Neural cell (in vitro differentiated cells): ENCODE measurements at regions not wholly inside any gene's neighbourhood (a gene's known extent, or its start where the extent isn't known, plus 50 kb on each side); places are given as distances from the start of the nearest gene placed in this dataset.
"Not testable (repeated sequence)": the region's sequence is repeated elsewhere in the genome, so short reads cannot be mapped to it uniquely, and the experiment has no call there.

Source experiments
- H2AFZ ChIP-seq: fragments of 200-600, 300-800 bp; sonication (generic), shearing (Covaris generic); 2 replicates; pipeline ENCODE4 v1.6.0; 2014; ENCODE audit warnings: low read depth, mild to moderate bottlenecking, antibody characterized with exemption, low read length, moderate library complexity
- H3F3A ChIP-seq: fragments of 200-600 bp; shearing (Covaris generic); 2 replicates; pipeline ENCODE4 v1.6.1; 2016; ENCODE audit warnings: mild to moderate bottlenecking, moderate library complexity, mixed read lengths, antibody characterized with exemption, low read length; ENCODE audit not compliant: insufficient read depth, poor library complexity, severe bottlenecking
- H3K27ac ChIP-seq: fragments of 200-600, 300-800 bp; sonication (generic), shearing (Covaris generic); 2 replicates; pipeline ENCODE4 v1.5.1; 2014; ENCODE audit warnings: mild to moderate bottlenecking, low read length, moderate library complexity
- H3K27me3 ChIP-seq: fragments of 300-800, 200-600 bp; sonication (generic), shearing (Covaris generic); 2 replicates; pipeline ENCODE4 v1.6.0; 2014; ENCODE audit warnings: mild to moderate bottlenecking, low read depth, low read length, moderate library complexity; ENCODE audit not compliant: insufficient read depth
- H3K36me3 ChIP-seq: fragments of 300-800, 200-600 bp; sonication (generic), shearing (Covaris generic); 2 replicates; pipeline ENCODE4 v1.5.1; 2014; ENCODE audit warnings: mild to moderate bottlenecking, antibody characterized with exemption, low read length, moderate library complexity; ENCODE audit not compliant: insufficient read depth
- H3K4me2 ChIP-seq: fragments of 300-800, 200-600 bp; sonication (generic), shearing (Covaris generic); 2 replicates; pipeline ENCODE4 v1.6.0; 2014; ENCODE audit warnings: mild to moderate bottlenecking, low read length
- H3K4me3 ChIP-seq: fragments of 300-800, 200-600 bp; sonication (generic), shearing (Covaris generic); 2 replicates; pipeline ENCODE4 v1.5.1; 2014; ENCODE audit warnings: mild to moderate bottlenecking, low read length, moderate library complexity
- H3K79me2 ChIP-seq: fragments of 200-600 bp; shearing (Covaris generic); replicated peaks from 2 replicates; pipeline ENCODE4 v1.6.0; 2014; ENCODE audit warnings: mild to moderate bottlenecking, low read length, moderate library complexity; ENCODE audit not compliant: insufficient read depth
- H3K9ac ChIP-seq: fragments of 300-800, 200-600 bp; sonication (generic), shearing (Covaris generic); 2 replicates; pipeline ENCODE4 v1.6.1; 2016; ENCODE audit warnings: mild to moderate bottlenecking, low read length, mixed read lengths
- H3K9me2 ChIP-seq: fragments of 200-600 bp; shearing (Covaris generic); 2 replicates; pipeline ENCODE4 v1.6.1; 2016; ENCODE audit warnings: mild to moderate bottlenecking, low read length, mixed read lengths; ENCODE audit not compliant: insufficient read depth
- H3K9me3 ChIP-seq: fragments of 200-600, 300-800 bp; sonication (generic), shearing (Covaris generic); 2 replicates; pipeline ENCODE4 v1.6.1; 2016; ENCODE audit warnings: mild to moderate bottlenecking, mixed run types, low read length, moderate library complexity, mixed read lengths
- H4K20me1 ChIP-seq: fragments of 200-600 bp; shearing (Covaris generic); 2 replicates; pipeline ENCODE4 v1.6.1; 2016; ENCODE audit warnings: mild to moderate bottlenecking, mixed run types; ENCODE audit not compliant: insufficient read depth
- EP300 ChIP-seq: fragments of 450-650 bp; conservative IDR thresholded peaks from 2 replicates; pipeline ENCODE4 v1.6.1; 2014; ENCODE audit warnings: antibody characterized with exemption, mild to moderate bottlenecking, moderate library complexity; ENCODE audit not compliant: poor library complexity, severe bottlenecking
- EZH2 ChIP-seq: fragments of 200-600, 300-800 bp; shearing (Covaris generic), sonication (generic); IDR thresholded peaks from 2 replicates; pipeline ENCODE4 v1.6.1; 2014; ENCODE audit warnings: antibody characterized with exemption, low read length, borderline replicate concordance, mild to moderate bottlenecking; ENCODE audit not compliant: insufficient read depth, poor library complexity, severe bottlenecking
- MXI1 ChIP-seq: fragments of 450-650 bp; conservative IDR thresholded peaks from 2 replicates; pipeline ENCODE4 v1.6.1; 2014; ENCODE audit warnings: antibody characterized with exemption, mild to moderate bottlenecking; ENCODE audit not compliant: poor library complexity, severe bottlenecking
- POLR2AphosphoS5 ChIP-seq: IDR thresholded peaks from 2 replicates; pipeline ENCODE4 v1.6.1; 2012
- SMC3 ChIP-seq: fragments of 450-650 bp; conservative IDR thresholded peaks from 2 replicates; pipeline ENCODE4 v1.6.1; 2014; ENCODE audit warnings: antibody characterized with exemption, mild to moderate bottlenecking, moderate library complexity; ENCODE audit not compliant: poor library complexity
- TAF1 ChIP-seq: IDR thresholded peaks from 2 replicates; pipeline ENCODE4 v1.6.1; 2012; ENCODE audit warnings: low read depth
- TF ChIP-seq, protein P1 (sequence below): fragments of 450-650 bp; IDR thresholded peaks from 2 replicates; pipeline ENCODE4 v1.5.1; 2014; ENCODE audit warnings: antibody characterized with exemption, mild to moderate bottlenecking, moderate library complexity; ENCODE audit not compliant: poor library complexity, severe bottlenecking
- TF ChIP-seq, protein P2 (sequence below): IDR thresholded peaks from 2 replicates; pipeline ENCODE4 v1.6.1; 2012; ENCODE audit warnings: borderline replicate concordance

- Histone ChIP-seq H3K9me2 (no peaks in the 10 kb centered on the region), H3K4me2 (no peak overlapping the region), H3F3A (no peaks in the 10 kb centered on the region), H3K9ac (no peak overlapping the region), H3K79me2 (no peaks in the 10 kb centered on the region), H3K27me3 (no peaks in the 10 kb centered on the region), H4K20me1 (no peaks in the 10 kb centered on the region), H3K4me3 (no peak overlapping the region), H3K9me3 (no peaks in the 10 kb centered on the region), H2AFZ (no peak overlapping the region), H3K36me3 (no peaks in the 10 kb centered on the region), H3K27ac (no peak overlapping the region)
- TF ChIP-seq MXI1 (no peak), EZH2 (no peak), SMC3 (no peak)
Observed at GRCh38 chr5:158198636-158199035, 339.7 kb upstream of the CLINT1 start.

DNA sequence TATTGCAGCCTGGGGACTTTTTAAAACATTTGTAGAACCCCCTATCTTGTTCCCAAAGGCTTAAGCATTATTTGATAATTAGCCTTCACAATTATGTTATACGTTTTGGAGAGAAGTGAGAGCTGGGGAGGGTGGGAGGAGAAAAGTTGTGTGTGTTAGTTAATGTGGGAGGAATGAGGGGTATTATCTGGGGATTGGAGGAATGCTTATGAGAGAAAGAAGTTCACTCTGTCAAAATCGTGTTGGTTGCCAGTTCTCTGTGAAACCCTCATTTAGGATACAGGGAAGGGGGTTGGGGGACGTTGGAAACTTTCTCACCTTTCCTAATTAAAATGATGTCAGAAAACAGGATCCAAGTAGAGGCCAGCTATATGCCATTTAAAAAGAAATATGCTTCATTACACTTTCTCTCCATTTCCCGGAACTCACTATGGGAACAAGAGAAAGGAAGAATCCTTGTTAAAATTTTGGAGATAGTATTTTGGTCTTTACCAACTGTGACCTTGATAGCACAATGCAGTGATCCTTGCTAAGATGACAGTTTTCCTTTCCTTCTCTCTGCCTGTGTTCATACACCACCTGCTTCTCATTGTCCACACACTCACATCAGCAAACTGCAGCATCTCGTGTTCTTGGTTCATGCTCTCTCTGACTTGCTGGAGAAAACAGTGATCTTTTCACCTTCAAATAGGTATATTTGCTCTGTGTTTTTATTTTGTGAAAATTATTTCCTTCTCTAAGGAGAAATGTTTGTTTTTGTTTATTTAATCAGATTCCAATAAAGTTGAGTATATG, 336.7 kb upstream of the CLINT1 start:
- H3K4me3 ChIP-seq = no peak overlapping the region
- no peaks in the 10 kb centered on the region for H3K36me3 ChIP-seq
- H3K27me3 ChIP-seq = no peaks in the 10 kb centered on the region
- TF ChIP-seq TAF1 = no peak
- H2AFZ ChIP-seq = no peak overlapping the region
- no peaks in the 10 kb centered on the region for H3K79me2 ChIP-seq
- no peaks in the 10 kb centered on the region for H3K9me3 ChIP-seq
- no peak overlapping the region for H3K9ac ChIP-seq
- no peaks in the 10 kb centered on the region for H4K20me1 ChIP-seq
- no peaks in the 10 kb centered on the region for H3F3A ChIP-seq
- H3K9me2 ChIP-seq = no peaks in the 10 kb centered on the region
- no peak overlapping the region for H3K27ac ChIP-seq
- H3K4me2 ChIP-seq = no peak overlapping the region

- H3K9me3 ChIP-seq = no peaks in the 10 kb centered on the region
- H4K20me1 ChIP-seq = no peaks in the 10 kb centered on the region
- H3K4me2 ChIP-seq = no peak overlapping the region
- H3K4me3 ChIP-seq = no peak overlapping the region
- TF ChIP-seq POLR2AphosphoS5 = peak; percentile 33
- no peak for TF ChIP-seq TAF1
- TF ChIP-seq, protein P1, sequence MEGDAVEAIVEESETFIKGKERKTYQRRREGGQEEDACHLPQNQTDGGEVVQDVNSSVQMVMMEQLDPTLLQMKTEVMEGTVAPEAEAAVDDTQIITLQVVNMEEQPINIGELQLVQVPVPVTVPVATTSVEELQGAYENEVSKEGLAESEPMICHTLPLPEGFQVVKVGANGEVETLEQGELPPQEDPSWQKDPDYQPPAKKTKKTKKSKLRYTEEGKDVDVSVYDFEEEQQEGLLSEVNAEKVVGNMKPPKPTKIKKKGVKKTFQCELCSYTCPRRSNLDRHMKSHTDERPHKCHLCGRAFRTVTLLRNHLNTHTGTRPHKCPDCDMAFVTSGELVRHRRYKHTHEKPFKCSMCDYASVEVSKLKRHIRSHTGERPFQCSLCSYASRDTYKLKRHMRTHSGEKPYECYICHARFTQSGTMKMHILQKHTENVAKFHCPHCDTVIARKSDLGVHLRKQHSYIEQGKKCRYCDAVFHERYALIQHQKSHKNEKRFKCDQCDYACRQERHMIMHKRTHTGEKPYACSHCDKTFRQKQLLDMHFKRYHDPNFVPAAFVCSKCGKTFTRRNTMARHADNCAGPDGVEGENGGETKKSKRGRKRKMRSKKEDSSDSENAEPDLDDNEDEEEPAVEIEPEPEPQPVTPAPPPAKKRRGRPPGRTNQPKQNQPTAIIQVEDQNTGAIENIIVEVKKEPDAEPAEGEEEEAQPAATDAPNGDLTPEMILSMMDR = no peak
- TF ChIP-seq, protein P2, sequence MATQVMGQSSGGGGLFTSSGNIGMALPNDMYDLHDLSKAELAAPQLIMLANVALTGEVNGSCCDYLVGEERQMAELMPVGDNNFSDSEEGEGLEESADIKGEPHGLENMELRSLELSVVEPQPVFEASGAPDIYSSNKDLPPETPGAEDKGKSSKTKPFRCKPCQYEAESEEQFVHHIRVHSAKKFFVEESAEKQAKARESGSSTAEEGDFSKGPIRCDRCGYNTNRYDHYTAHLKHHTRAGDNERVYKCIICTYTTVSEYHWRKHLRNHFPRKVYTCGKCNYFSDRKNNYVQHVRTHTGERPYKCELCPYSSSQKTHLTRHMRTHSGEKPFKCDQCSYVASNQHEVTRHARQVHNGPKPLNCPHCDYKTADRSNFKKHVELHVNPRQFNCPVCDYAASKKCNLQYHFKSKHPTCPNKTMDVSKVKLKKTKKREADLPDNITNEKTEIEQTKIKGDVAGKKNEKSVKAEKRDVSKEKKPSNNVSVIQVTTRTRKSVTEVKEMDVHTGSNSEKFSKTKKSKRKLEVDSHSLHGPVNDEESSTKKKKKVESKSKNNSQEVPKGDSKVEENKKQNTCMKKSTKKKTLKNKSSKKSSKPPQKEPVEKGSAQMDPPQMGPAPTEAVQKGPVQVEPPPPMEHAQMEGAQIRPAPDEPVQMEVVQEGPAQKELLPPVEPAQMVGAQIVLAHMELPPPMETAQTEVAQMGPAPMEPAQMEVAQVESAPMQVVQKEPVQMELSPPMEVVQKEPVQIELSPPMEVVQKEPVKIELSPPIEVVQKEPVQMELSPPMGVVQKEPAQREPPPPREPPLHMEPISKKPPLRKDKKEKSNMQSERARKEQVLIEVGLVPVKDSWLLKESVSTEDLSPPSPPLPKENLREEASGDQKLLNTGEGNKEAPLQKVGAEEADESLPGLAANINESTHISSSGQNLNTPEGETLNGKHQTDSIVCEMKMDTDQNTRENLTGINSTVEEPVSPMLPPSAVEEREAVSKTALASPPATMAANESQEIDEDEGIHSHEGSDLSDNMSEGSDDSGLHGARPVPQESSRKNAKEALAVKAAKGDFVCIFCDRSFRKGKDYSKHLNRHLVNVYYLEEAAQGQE = no peak
- TF ChIP-seq EP300 = peak; percentile 28
- TF ChIP-seq SMC3 = no peak
- peak overlapping the region; percentile 0 for H3K9ac ChIP-seq
- no peaks in the 10 kb centered on the region for H3K27me3 ChIP-seq
- no peaks in the 10 kb centered on the region for H3F3A ChIP-seq
- no peaks in the 10 kb centered on the region for H3K79me2 ChIP-seq
- peak overlapping the region; percentile 49 for H3K27ac ChIP-seq
- H3K9me2 ChIP-seq = no peaks in the 10 kb centered on the region
- no peak overlapping the region for H2AFZ ChIP-seq
- no peaks in the 10 kb centered on the region for H3K36me3 ChIP-seq
Observed at GRCh38 chr5:158194561-158194976, 335.6 kb upstream of the CLINT1 start.

DNA sequence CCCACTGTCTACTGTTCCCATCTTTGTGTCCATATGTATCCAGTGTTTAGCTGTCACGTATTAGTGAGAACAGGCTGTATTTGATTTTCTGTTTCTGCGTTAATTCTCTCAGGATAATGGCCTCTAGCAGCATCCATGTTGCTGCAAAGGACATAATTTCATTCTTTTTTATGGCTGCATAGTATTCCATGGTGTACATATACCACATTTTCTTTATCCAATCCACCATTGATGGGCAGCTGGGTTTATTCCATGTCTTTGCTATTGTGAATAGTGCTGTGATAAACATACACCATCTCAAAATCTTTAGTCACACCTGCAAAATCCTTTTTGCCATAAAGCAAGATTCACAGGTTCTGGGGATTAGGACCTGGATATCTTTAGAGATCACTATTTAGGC, 334.4 kb upstream of the CLINT1 start:
- not testable (repeated sequence) for H3K9me3 ChIP-seq, H2AFZ ChIP-seq, H3K27ac ChIP-seq, H3K27me3 ChIP-seq, H4K20me1 ChIP-seq, H3K9me2 ChIP-seq, H3K79me2 ChIP-seq, H3K4me3 ChIP-seq, H3K4me2 ChIP-seq, H3F3A ChIP-seq, H3K36me3 ChIP-seq, H3K9ac ChIP-seq
